ENCODE measurements at regions not wholly inside any gene's neighbourhood (a gene's known extent, or its start where the extent isn't known, plus 50 kb on each side); places are given as distances from the start of the nearest gene placed in this dataset.

DNA sequence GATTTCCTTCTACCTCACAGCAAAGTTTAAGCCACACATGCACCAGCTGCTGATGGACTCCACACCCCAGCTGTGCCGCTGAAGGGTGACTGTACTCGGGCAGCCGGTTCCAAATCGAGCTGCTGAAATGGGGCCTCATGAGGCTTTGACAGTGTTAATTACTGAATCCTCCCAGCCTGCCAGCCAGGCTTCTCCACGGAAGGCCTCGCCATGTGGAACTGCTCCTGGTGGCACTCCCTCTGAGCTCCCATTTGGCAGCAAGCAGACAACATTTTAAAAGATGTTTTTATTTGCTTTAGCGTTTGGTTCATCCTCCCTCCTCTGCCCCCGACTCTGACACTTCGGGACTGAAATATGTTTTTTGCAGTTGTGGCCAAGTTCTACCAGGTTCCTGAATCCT, 479.4 kb upstream of the MPDZ start:
- DNase-seq (ENCODE audit: low spot score): no peak
- no peaks in the 10 kb centered on the region for H3K4me1 Mint-ChIP-seq (ENCODE audit: unreplicated experiment)
- no peaks in the 10 kb centered on the region for H3K9me3 Mint-ChIP-seq (ENCODE audit: unreplicated experiment)
- H3K27me3 Mint-ChIP-seq (ENCODE audit: unreplicated experiment): peaks cover 3% of the 10 kb centered on the region
- TF ChIP-seq, protein P1, sequence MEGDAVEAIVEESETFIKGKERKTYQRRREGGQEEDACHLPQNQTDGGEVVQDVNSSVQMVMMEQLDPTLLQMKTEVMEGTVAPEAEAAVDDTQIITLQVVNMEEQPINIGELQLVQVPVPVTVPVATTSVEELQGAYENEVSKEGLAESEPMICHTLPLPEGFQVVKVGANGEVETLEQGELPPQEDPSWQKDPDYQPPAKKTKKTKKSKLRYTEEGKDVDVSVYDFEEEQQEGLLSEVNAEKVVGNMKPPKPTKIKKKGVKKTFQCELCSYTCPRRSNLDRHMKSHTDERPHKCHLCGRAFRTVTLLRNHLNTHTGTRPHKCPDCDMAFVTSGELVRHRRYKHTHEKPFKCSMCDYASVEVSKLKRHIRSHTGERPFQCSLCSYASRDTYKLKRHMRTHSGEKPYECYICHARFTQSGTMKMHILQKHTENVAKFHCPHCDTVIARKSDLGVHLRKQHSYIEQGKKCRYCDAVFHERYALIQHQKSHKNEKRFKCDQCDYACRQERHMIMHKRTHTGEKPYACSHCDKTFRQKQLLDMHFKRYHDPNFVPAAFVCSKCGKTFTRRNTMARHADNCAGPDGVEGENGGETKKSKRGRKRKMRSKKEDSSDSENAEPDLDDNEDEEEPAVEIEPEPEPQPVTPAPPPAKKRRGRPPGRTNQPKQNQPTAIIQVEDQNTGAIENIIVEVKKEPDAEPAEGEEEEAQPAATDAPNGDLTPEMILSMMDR (IDR thresholded peaks at IDR 0.05; ENCODE audit: unreplicated experiment): no peak
- H3K4me3 Mint-ChIP-seq (ENCODE audit: unreplicated experiment): no peak overlapping the region
- H3K27ac Mint-ChIP-seq (ENCODE audit: unreplicated experiment): no peak overlapping the region
- H3K36me3 Mint-ChIP-seq (ENCODE audit: low read depth, unreplicated experiment): no peaks in the 10 kb centered on the region

DNA sequence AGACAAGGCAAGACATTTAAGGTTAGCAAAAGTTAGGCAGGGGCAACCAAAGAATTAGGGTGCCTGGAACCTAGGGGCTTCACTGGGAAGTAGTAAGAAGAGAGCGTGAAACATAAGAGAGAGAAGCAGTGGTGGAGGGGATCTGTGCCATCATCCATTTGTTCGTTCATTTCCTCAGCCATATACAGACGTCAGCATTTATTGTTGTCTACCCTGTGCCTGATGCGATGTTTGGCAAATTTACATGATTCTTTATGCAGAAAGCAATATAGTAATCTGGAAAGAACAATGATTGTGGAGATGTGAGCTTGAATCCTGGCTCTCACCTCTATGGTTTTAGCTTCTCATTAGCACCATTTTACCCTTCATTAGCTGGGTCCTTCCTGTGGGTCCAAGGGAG, 477.5 kb upstream of the MPDZ start:
- DNase-seq (ENCODE audit: low spot score): no peak
- peaks cover 3% of the 10 kb centered on the region for H3K27me3 Mint-ChIP-seq (ENCODE audit: unreplicated experiment)
- H3K9me3 Mint-ChIP-seq (ENCODE audit: unreplicated experiment): no peaks in the 10 kb centered on the region
- no peaks in the 10 kb centered on the region for H3K4me1 Mint-ChIP-seq (ENCODE audit: unreplicated experiment)
- no peak overlapping the region for H3K4me3 Mint-ChIP-seq (ENCODE audit: unreplicated experiment)
- TF ChIP-seq, protein P1 (IDR thresholded peaks at IDR 0.05; ENCODE audit: unreplicated experiment): no peak
- no peak overlapping the region for H3K27ac Mint-ChIP-seq (ENCODE audit: unreplicated experiment)
- no peaks in the 10 kb centered on the region for H3K36me3 Mint-ChIP-seq (ENCODE audit: low read depth, unreplicated experiment)

DNA sequence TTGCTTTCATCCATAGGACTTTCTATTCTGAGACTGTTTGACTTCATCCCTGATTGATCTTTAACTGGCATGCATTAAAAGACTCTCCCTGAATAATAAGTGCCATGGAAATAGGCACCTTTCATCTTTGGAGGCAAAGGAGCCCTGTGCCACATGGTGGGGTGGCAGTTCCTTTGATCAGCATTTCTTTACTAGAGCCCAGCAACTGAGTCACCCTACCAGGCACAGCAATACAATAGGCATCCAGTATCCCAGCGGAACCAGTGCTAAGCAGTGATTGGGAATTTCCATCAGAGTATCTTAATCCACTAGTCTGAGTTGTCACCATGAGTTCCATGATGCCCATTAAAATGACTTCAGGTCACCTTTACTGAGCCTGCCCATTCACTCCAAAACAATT, 476.1 kb upstream of the MPDZ start:
- H3K36me3 Mint-ChIP-seq (ENCODE audit: low read depth, unreplicated experiment): no peaks in the 10 kb centered on the region
- no peak overlapping the region for H3K27ac Mint-ChIP-seq (ENCODE audit: unreplicated experiment)
- no peaks in the 10 kb centered on the region for H3K4me1 Mint-ChIP-seq (ENCODE audit: unreplicated experiment)

DNA sequence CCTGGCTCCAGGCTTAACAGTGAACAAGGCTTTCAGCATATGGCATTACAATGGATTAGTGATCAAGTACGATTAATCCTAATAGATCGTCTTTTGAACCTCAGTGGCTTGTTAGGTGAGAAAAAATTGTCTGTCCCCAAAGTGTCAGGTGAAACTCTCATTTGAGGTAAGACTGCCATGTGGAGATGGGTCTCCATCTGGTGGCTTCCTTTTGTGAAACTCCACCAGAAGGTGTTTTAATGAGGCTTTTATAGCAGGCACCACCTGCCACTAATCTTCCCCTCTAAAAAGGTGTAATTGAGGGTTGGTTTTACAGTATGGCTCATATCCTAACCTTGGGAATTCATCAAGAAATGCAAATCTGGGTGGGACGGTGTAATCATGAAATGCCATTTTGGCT, 471.1 kb upstream of the MPDZ start:
- Mint-ChIP-seq H3K27ac (ENCODE audit: unreplicated experiment) (no peak overlapping the region), H3K4me1 (ENCODE audit: unreplicated experiment) (no peaks in the 10 kb centered on the region), H3K36me3 (ENCODE audit: low read depth, unreplicated experiment) (no peaks in the 10 kb centered on the region), H3K9me3 (ENCODE audit: unreplicated experiment) (no peaks in the 10 kb centered on the region), H3K27me3 (ENCODE audit: unreplicated experiment) (no peaks in the 10 kb centered on the region), H3K4me3 (ENCODE audit: unreplicated experiment) (no peak overlapping the region)
- no peak for DNase-seq (ENCODE audit: low spot score)
- TF ChIP-seq, protein P1 (IDR thresholded peaks at IDR 0.05; ENCODE audit: unreplicated experiment): no peak

More for the DNA sequence above, 476.1 kb upstream of the MPDZ start:
- Mint-ChIP-seq H3K27me3 (ENCODE audit: unreplicated experiment) (peaks cover 2% of the 10 kb centered on the region), H3K9me3 (ENCODE audit: unreplicated experiment) (no peaks in the 10 kb centered on the region), H3K4me3 (ENCODE audit: unreplicated experiment) (no peak overlapping the region)
- DNase-seq (ENCODE audit: low spot score): no peak
- TF ChIP-seq, protein P1 (IDR thresholded peaks at IDR 0.05; ENCODE audit: unreplicated experiment): no peak

DNA sequence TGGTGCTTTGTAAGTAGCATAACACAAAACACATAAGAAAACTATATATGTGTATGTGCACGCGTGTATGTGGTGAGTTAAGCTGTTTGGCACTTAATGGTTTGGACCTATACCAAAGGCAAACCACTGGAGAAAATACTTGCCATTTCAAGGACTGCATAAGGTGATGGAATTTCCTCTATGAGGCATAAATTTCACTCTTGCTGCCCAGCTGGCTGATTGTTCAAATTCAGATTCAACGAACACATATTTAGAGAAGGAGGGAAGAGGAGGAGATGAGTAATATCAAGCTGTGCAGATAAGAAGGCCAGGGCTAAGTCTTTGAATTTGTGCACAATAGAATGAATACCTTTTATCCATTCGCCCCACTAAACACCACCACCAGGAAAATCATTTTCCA, 470.6 kb upstream of the MPDZ start:
- Mint-ChIP-seq H3K9me3 (ENCODE audit: unreplicated experiment) (no peaks in the 10 kb centered on the region), H3K27me3 (ENCODE audit: unreplicated experiment) (no peaks in the 10 kb centered on the region), H3K36me3 (ENCODE audit: low read depth, unreplicated experiment) (no peaks in the 10 kb centered on the region), H3K4me1 (ENCODE audit: unreplicated experiment) (no peaks in the 10 kb centered on the region), H3K4me3 (ENCODE audit: unreplicated experiment) (no peak overlapping the region), H3K27ac (ENCODE audit: unreplicated experiment) (no peak overlapping the region)
- TF ChIP-seq, protein P1 (IDR thresholded peaks at IDR 0.05; ENCODE audit: unreplicated experiment): no peak
- no peak for DNase-seq (ENCODE audit: low spot score)

Measured in endothelial cell (in vitro differentiated cells).